ENCODE measurements at regions not wholly inside any gene's neighbourhood (a gene's known extent, or its start where the extent isn't known, plus 50 kb on each side); places are given as distances from the start of the nearest gene placed in this dataset.

- ATAC-seq (ENCODE audit: low FRiP score) (no peak), DNase-seq (ENCODE audit: low spot score) (no peak)
- no peak for TF ChIP-seq CTCF (IDR thresholded peaks at IDR 0.05)
Measured at GRCh38 chr5:123690821-123691220, 178.8 kb downstream of the CSNK1G3 start.

GRCh38 chr5:123681061-123681460 is 169.1 kb downstream of the CSNK1G3 start:
- DNase-seq (ENCODE audit: low spot score) (no peak), ATAC-seq (ENCODE audit: low FRiP score) (no peak)
- no peak for TF ChIP-seq CTCF (IDR thresholded peaks at IDR 0.05)

GRCh38 chr5:123673107-123673506 is 161.1 kb downstream of the CSNK1G3 start:
- DNase-seq (ENCODE audit: low spot score) (no peak), ATAC-seq (ENCODE audit: low FRiP score) (no peak)
- no peak for TF ChIP-seq CTCF (IDR thresholded peaks at IDR 0.05)

- ATAC-seq (ENCODE audit: low FRiP score) (no peak), DNase-seq (ENCODE audit: low spot score) (no peak)
- no peak for TF ChIP-seq CTCF (IDR thresholded peaks at IDR 0.05)
Measured at GRCh38 chr5:123671711-123672456, 159.9 kb downstream of the CSNK1G3 start.

- ATAC-seq (ENCODE audit: low FRiP score) (no peak), DNase-seq (ENCODE audit: low spot score) (peak; percentile 32)
- no peak for TF ChIP-seq CTCF (IDR thresholded peaks at IDR 0.05)
Measured at GRCh38 chr5:123671042-123671441, 159.1 kb downstream of the CSNK1G3 start.

All from omental fat pad (tissue), 3 donors.